HEK293 (cell line): ENCODE measurements at regions not wholly inside any gene's neighbourhood (a gene's known extent, or its start where the extent isn't known, plus 50 kb on each side); places are given as distances from the start of the nearest gene placed in this dataset.

ENCODE experiments used
- BCL6B ChIP-seq: fragments of 450-650 bp; formaldehyde crosslinking; IDR thresholded peaks from 2 replicates; pipeline ENCODE4 v1.5.1; 2017; ENCODE audit warnings: missing biosample characterization, missing genetic modification characterization
- CTCF ChIP-seq: fragments of 450-650 bp; formaldehyde crosslinking; IDR thresholded peaks from 2 replicates; pipeline ENCODE4 v1.5.1; 2016; ENCODE audit warnings: missing biosample characterization, missing genetic modification characterization
- YY1 ChIP-seq: fragments of 450-650 bp; formaldehyde crosslinking; IDR thresholded peaks from 2 replicates; pipeline ENCODE4 v1.5.1; 2018; ENCODE audit warnings: missing biosample characterization, missing genetic modification characterization
- ZBTB11 ChIP-seq: fragments of 450-650 bp; formaldehyde crosslinking; conservative IDR thresholded peaks from 2 replicates; pipeline ENCODE4 v1.5.1; 2016; ENCODE audit warnings: low read depth, missing biosample characterization, missing genetic modification characterization
- ZNF155 ChIP-seq: fragments of 450-650 bp; formaldehyde crosslinking; IDR thresholded peaks from 2 replicates; pipeline ENCODE4 v1.5.1; 2016; ENCODE audit warnings: missing biosample characterization, missing genetic modification characterization
- ZNF580 ChIP-seq: fragments of 450-650 bp; formaldehyde crosslinking; IDR thresholded peaks from 2 replicates; pipeline ENCODE4 v1.5.1; 2016; ENCODE audit warnings: missing biosample characterization, missing genetic modification characterization
- ZNF747 ChIP-seq: fragments of 450-650 bp; formaldehyde crosslinking; IDR thresholded peaks from 2 replicates; pipeline ENCODE4 v1.5.1; 2016; ENCODE audit warnings: missing biosample characterization, missing genetic modification characterization
- ZNF830 ChIP-seq: fragments of 450-650 bp; IDR thresholded peaks from 2 replicates; pipeline ENCODE4 v1.5.0; 2018; ENCODE audit warnings: missing biosample characterization, missing genetic modification characterization, low read depth, mild to moderate bottlenecking, moderate library complexity

GRCh38 chr3:110711851-110712516 lies 359.6 kb upstream of the NECTIN3 start:
- no peak for TF ChIP-seq CTCF (tag by site-specific recombination)
- TF ChIP-seq YY1 (tag by site-specific recombination): no peak
- TF ChIP-seq ZNF155: no peak
- TF ChIP-seq BCL6B: no peak
- TF ChIP-seq ZNF747 (tag by site-specific recombination): no peak
- TF ChIP-seq ZNF580 (tag by site-specific recombination): no peak
- TF ChIP-seq ZNF830 (tag by site-specific recombination): no peak
- TF ChIP-seq ZBTB11: no peak
